ENCODE measurements at regions not wholly inside any gene's neighbourhood (a gene's known extent, or its start where the extent isn't known, plus 50 kb on each side); places are given as distances from the start of the nearest gene placed in this dataset.

DNA sequence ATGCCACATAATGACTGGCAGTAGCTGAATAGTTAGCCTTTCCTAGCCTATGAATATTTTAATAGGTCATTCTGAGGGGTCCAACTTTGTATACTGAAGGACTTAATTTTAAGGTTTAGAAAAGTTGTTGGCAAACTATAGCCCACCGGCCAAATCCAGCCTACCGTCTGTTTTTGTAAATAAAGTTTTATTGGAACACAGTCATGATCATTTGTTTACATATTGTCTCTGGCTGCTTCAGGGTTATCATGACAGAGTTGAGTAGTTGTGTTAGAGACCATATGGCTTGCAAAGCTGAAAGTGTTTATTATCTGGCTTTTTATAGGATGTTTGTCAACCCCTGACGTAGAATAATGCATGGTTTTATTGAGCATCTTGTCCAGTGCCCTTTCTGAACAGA is 73.4 kb downstream of the NTMT2 start:
- DNase-seq (ENCODE audit: low spot score): no peak

DNA sequence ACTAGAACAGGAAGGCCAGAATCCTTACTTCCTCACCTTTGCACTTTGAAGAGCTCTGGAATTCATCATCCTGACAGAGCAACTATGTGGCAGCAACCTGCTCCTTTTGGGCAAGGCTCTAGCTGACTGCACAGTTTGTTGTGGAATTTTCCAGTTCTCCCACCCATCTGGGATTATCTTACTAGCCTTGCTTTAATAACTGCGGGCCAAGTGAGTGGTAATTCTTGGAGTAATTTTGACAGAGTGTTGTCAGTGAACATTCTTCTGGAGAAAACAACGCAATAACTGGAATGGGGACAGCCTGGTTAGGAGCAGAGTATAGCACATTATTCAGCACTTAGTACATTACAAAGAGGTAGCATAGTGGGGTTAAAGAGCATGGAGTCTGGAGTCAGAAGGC is 75.3 kb downstream of the NTMT2 start:
- no peak for DNase-seq (ENCODE audit: low spot score)

DNA sequence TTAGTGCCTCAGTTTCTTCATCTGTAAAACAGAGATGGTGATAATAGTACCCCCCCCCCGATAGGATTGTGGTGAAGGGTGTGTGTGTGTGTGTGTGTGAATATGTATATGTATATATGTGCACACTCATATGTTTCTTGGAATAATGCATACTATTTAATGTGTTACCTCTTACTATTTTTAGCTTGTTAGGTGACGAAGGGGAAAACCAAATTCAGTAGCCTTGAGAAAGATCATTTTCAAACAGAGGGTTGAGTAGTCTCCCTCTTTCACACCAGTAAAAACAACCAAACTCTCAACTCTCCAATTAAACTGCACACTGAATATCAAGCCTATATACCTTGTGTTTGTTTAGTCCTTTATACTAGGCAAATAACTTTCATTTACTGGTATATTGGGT is 75.7 kb downstream of the NTMT2 start:
- DNase-seq (ENCODE audit: low spot score): no peak

GRCh38 chr1:170224469-170224868 is 78.7 kb downstream of the NTMT2 start:
- DNase-seq (ENCODE audit: low spot score): no peak

DNA sequence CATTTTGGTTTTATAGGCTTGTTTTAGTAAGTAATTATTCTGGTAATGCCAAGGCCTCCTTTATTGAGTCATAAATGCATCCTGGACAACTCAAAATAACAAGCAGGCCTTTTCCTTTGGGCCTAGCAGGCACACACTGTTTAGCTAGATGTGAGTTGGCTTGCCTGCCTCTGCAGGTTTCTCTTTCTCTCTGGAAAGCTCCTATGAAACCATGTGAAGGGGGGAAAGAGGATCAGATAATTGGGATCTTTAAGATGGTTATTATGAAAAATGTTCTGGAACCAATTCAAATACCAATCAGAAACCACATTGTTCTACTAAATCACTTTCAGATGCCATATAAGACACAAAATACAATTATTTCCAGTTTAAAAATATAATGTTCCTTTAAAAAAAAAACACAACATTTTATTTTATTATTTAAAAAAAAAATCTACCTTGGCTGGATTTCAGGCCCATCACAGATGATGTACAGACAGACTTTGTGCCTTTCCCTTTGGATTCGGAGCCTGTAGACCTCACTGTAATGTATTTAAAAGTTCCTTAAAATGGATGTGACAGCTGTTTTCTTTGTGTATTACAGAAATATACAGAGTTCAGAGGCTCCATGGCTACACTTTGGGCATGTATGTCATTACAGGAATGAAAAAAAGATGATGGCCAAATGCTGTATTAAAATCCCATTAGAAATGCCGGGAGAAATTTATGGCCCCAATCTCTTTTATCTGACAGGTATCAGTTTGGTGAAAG is 80.2 kb downstream of the NTMT2 start:
- no peak for DNase-seq (ENCODE audit: low spot score)

- DNase-seq (ENCODE audit: low spot score): no peak
Measured at GRCh38 chr1:170226767-170227166, 81.0 kb downstream of the NTMT2 start.

- no peak for DNase-seq (ENCODE audit: low spot score)
Measured at GRCh38 chr1:170230323-170230722, 84.6 kb downstream of the NTMT2 start.

- DNase-seq (ENCODE audit: low spot score): no peak
Measured at GRCh38 chr1:170231662-170232061, 85.9 kb downstream of the NTMT2 start.

GRCh38 chr1:170238704-170239391 is 93.1 kb downstream of the NTMT2 start:
- DNase-seq (ENCODE audit: low spot score): no peak

DNA sequence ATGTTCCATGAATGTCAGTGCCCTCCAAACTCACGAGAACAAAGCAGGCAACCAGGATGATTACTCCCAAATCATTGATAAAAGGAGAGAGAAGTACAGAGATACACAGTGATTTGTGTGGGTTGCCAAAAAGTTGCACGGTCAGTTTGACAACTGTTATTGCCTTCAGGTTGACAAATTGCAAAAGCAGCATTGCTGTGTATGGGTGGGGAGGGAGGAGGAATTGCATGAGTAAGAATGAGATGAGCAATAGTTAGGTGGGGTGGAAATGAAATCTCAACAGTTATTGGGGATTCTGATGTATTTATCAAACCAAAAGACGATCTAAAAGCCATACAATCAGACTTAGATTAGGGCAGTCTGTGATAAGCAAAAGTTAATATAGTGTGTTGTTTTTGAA is 93.7 kb downstream of the NTMT2 start:
- no peak for DNase-seq (ENCODE audit: low spot score)

- DNase-seq (ENCODE audit: low spot score): no peak
Measured at GRCh38 chr1:170240409-170240808, 94.7 kb downstream of the NTMT2 start.

DNA sequence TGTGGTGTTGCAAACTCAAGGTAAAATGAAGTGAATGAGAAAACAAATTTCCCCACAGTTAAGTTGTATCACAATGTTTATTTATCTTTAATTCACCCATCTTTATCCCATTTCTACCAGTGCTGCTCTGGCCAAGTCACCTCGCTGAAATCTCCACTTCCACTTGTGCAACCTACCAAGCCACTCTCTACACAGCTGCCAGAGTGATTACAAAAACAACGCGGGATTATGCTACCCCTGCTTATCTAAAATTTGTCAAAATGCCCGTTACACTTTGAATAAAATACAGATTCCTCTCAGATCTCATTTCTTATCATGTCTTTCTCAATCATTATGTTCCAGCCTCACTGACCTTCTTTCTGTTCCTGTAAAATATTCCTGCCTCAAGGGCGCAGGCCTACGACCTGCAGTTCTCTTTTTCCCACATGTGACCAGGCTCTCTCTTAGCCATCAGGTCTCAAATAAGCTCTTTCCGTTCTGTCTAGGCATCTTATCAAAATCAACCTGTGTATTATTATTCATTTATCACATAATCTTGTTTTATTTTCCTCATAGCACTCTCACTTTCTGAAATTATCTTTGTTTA is 95.6 kb downstream of the NTMT2 start:
- DNase-seq (ENCODE audit: low spot score): no peak

GRCh38 chr1:170247751-170248521 is 102.2 kb downstream of the NTMT2 start:
- DNase-seq (ENCODE audit: low spot score): no peak

DNA sequence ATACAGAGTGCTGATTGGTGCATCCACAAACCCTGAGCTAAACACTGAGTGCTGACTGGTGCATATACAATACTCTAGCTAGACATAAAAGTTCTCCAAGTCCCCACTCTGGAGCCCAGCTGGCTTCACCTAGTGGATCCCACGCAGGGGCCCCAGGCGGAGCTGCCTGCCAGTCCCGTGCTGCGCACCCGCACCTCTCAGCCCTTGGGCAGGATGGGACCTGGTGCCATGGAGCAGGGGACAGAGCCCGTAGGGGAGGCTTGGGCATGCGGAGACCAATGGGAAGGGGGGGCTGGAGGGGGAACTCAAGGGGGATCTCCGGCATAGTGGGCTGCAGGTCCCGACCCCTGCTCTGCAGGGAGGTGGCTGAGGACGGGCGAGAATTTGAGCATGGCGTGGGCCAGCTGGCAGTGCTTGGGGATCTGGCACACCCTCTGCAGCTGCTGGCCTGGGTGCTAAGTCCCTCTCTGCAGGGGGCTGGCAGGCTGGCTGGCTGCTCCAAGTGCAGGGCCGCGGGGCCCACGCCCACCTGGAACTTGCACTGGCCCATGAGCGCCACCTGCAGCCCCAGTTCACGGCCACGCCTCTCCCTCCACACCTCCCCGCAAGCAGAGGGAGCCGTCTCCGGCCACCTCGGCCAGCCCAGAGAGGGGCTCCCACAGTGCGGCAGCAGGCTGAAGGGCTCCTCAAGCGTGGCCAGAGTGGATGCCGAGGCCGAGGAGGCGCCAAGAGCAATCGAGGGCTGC is 104.9 kb downstream of the NTMT2 start:
- no peak for DNase-seq (ENCODE audit: low spot score)

DNA sequence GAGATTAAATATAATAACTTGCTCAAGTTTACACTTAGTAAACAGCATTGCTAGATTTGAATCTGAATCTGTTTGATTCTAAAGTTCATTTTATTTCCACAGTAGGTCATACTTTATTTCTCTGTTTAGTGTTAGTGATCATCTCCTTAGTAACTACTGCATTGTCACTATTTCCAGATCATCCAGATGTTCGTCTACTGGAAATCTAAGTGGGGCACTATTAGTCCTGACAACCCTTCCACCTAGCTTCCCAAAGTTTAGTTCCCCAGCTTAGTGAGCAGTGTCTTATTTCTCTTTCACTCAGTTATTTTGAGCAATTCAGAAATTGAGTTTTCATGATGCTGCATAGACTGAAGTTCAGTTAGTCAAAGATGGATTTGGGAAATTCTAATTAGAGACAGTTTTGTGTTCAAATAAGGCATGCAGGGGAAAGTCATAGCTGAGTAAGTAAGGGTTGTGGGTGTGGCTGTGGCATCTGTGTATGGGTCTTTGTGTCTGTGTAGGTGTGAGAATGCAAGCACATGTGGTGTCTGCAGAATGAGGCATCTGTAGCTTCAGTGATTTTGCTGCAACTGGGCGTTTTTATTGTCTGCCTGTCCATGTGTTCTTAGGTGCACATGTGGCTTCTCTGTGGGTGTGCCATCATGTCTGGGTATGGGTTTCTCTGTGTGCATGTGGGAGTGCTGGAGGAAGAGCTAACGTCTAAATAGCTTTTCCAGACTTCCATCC is 107.3 kb downstream of the NTMT2 start:
- no peak for DNase-seq (ENCODE audit: low spot score)

DNA sequence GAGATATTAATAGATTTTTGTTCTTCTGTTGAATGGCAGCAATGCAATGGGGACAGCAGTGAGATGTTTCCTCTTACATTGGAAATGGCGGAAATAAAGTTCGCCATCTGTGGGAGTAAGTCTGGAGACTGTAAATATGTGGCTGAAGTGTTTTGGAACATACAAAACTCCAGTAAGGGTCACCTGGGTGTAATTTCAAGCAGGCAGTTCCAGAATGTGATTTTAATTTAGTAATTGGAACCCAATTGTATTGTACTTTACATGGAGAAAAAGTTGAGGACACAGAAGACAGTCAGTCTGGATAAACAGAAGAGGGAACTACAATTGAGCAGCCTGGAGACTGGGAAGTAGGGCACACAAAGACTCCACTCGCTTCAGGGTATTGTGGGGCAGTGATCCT is 108.6 kb downstream of the NTMT2 start:
- no peak for DNase-seq (ENCODE audit: low spot score)

DNA sequence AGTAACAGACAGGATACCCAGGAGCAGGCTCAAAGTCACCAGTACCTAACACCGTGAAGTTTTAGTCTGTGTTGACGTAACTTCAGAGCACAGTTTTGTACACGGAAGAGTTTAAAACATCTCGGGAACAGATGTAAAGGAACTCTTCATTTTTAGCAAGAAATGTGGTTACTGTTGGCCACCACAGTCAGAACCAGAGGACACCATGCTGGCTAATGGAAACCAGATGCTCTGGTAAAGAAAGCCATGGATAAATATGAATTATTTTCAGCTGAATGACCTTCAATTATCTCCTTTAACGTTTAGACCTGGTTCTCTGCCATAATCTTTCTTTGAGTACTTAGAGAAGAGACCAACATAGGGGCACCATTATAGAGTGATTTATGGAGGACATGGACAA is 115.9 kb downstream of the NTMT2 start:
- no peak for DNase-seq (ENCODE audit: low spot score)

- DNase-seq (ENCODE audit: low spot score): no peak
Measured at GRCh38 chr1:170262276-170262939, 116.6 kb downstream of the NTMT2 start.

DNA sequence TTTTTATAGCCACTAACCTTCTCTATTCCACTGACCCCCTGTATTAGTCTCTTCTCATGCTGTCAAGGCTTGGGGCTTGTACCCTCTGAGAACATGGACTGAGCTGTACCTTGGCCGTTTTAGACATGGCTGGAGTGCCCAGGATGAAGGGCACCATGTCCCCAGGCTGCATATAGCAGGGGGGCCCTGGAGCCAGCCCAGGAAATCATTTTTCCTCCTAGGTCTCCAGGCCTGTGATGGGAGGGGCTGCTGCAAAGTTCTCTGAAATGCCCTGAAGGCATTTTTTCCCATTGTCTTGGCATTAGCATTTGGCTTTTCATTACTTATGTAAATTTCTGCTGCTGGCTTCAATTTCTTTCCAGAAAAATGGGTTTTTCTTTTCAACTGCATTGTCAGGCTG is 119.5 kb downstream of the NTMT2 start:
- DNase-seq (ENCODE audit: low spot score): no peak

DNA sequence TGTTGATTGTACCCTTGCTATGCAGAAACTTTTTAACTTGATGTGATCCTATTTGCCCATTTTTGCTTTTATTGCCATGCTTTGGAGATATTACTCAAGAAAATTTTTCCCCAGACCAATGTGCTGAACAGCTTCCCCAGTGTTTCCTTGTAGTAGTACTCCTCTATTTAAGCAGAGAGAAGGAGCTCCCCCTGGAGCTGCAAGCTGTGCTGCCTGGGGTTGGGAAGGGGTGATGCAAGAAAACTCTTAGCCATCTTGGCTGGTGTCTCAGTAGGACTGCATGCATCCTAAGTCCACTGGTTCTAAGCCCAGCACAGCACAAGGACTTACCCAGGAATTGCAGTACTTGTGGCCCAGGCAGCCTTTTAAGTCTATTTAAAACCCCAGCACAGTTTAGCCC is 121.6 kb downstream of the NTMT2 start:
- DNase-seq (ENCODE audit: low spot score): no peak
